ENCODE measurements at regions not wholly inside any gene's neighbourhood (a gene's known extent, or its start where the extent isn't known, plus 50 kb on each side); places are given as distances from the start of the nearest gene placed in this dataset.

- TF ChIP-seq CTCF (IDR thresholded peaks at IDR 0.05; ENCODE audit: insufficient read depth, low read depth, low read length) (no peak), EZH2 (IDR thresholded peaks at IDR 0.05; ENCODE audit: insufficient read depth, low read length) (no peak)
These were observed 508.8 kb upstream of the CELF4 start for GRCh38 chr18:38074298-38074876.
